Neural progenitor cell (in vitro differentiated cells): ENCODE measurements at regions not wholly inside any gene's neighbourhood (a gene's known extent, or its start where the extent isn't known, plus 50 kb on each side); places are given as distances from the start of the nearest gene placed in this dataset.

ENCODE experiments used
- DNase-seq: peaks from one replicate; pipeline ENCODE4 v3.0.0-alpha.2; 2016; ENCODE audit warnings: low spot score
- H2AFZ ChIP-seq: fragments of 200-600 bp; sonication (generic); replicated peaks from 2 replicates; pipeline ENCODE4 v1.6.1; 2016; ENCODE audit warnings: antibody characterized with exemption
- H3F3A ChIP-seq: fragments of 200-600 bp; sonication (generic); 2 replicates; pipeline ENCODE4 v1.6.1; 2016; ENCODE audit warnings: antibody characterized with exemption, low read depth
- H3K27ac ChIP-seq: fragments of 200-600 bp; sonication (generic); 2 replicates; pipeline ENCODE4 v1.5.1; 2016; ENCODE audit warnings: mild to moderate bottlenecking
- H3K27me3 ChIP-seq: fragments of 200-600 bp; sonication (generic); 2 replicates; pipeline ENCODE4 v1.6.1; 2016; ENCODE audit warnings: mild to moderate bottlenecking, moderate library complexity
- H3K36me3 ChIP-seq: fragments of 200-600 bp; sonication (generic); 2 replicates; pipeline ENCODE4 v1.5.1; 2016
- H3K4me1 ChIP-seq: fragments of 200-600 bp; sonication (generic); 2 replicates; pipeline ENCODE4 v1.6.1; 2016; ENCODE audit warnings: mixed run types
- H3K4me2 ChIP-seq: fragments of 200-600 bp; sonication (generic); 2 replicates; pipeline ENCODE4 v1.6.1; 2016
- H3K4me3 ChIP-seq: fragments of 200-600 bp; sonication (generic); 2 replicates; pipeline ENCODE4 v1.5.1; 2016
- H3K79me2 ChIP-seq: fragments of 200-600 bp; sonication (generic); 2 replicates; pipeline ENCODE4 v1.6.1; 2016; ENCODE audit warnings: low read depth
- H3K9ac ChIP-seq: fragments of 200-600 bp; sonication (generic); 2 replicates; pipeline ENCODE4 v1.6.1; 2016
- H3K9me3 ChIP-seq: fragments of 200-600 bp; sonication (generic); 2 replicates; pipeline ENCODE4 v1.5.1; 2016; ENCODE audit warnings: low read depth
- H4K20me1 ChIP-seq: fragments of 200-600 bp; sonication (generic); 2 replicates; pipeline ENCODE4 v1.6.1; 2016; ENCODE audit warnings: low read depth
- H3K27ac Mint-ChIP-seq: 3 replicates; pipeline ENCODE4 v1.8.0; 2021; ENCODE audit warnings: mixed read lengths
- H3K27me3 Mint-ChIP-seq: 2 replicates; pipeline ENCODE4 v1.8.0; 2022; ENCODE audit warnings: low read depth, mild to moderate bottlenecking, inconsistent platforms, moderate library complexity, mixed read lengths; ENCODE audit not compliant: insufficient read depth
- H3K36me3 Mint-ChIP-seq: 3 replicates; pipeline ENCODE4 v1.8.0; 2021; ENCODE audit warnings: mixed read lengths
- H3K4me1 Mint-ChIP-seq: 3 replicates; pipeline ENCODE4 v1.8.0; 2021; ENCODE audit warnings: mixed read lengths
- H3K4me3 Mint-ChIP-seq: 3 replicates; pipeline ENCODE4 v1.8.0; 2021; ENCODE audit warnings: mild to moderate bottlenecking, moderate library complexity, mixed read lengths
- H3K9me3 Mint-ChIP-seq: 3 replicates; pipeline ENCODE4 v1.8.0; 2020; ENCODE audit warnings: mixed read lengths
- CTCF ChIP-seq: fragments of 200-600 bp; sonication (generic); IDR thresholded peaks from 2 replicates; pipeline ENCODE4 v1.5.1; 2017; ENCODE audit warnings: antibody characterized with exemption, mild to moderate bottlenecking
- EZH2 ChIP-seq: fragments of 200-600 bp; sonication (generic); IDR thresholded peaks from 2 replicates; pipeline ENCODE4 v1.6.1; 2017; ENCODE audit warnings: antibody characterized with exemption, mild to moderate bottlenecking, moderate library complexity
- EZH2phosphoT487 ChIP-seq: fragments of 200-600 bp; sonication (generic); IDR thresholded peaks from 2 replicates; pipeline ENCODE4 v1.6.1; 2017; ENCODE audit warnings: antibody characterized with exemption

GRCh38 chr7:33853361-33854062 lies 51.8 kb upstream of the BMPER start:
- no peaks in the 10 kb centered on the region for H3K27me3 ChIP-seq
- H3K4me1 Mint-ChIP-seq: no peaks in the 10 kb centered on the region
- no peak overlapping the region for H3K27ac ChIP-seq
- H3K27ac Mint-ChIP-seq: no peak overlapping the region
- H3K79me2 ChIP-seq: no peaks in the 10 kb centered on the region
- TF ChIP-seq CTCF (no peak), EZH2 (no peak)
- H4K20me1 ChIP-seq: no peaks in the 10 kb centered on the region
- no peak overlapping the region for H3K4me2 ChIP-seq
- H3K36me3 Mint-ChIP-seq: no peaks in the 10 kb centered on the region
- H3K4me3 ChIP-seq: no peak overlapping the region
- no peak overlapping the region for H3K9ac ChIP-seq
- H3K4me3 Mint-ChIP-seq: no peak overlapping the region
- DNase-seq: no peak
- H3K9me3 ChIP-seq: no peaks in the 10 kb centered on the region
- no peak overlapping the region for H2AFZ ChIP-seq
- no peaks in the 10 kb centered on the region for H3K4me1 ChIP-seq
- no peaks in the 10 kb centered on the region for H3F3A ChIP-seq
- H3K27me3 Mint-ChIP-seq: peaks cover 4% of the 10 kb centered on the region
- H3K9me3 Mint-ChIP-seq: no peaks in the 10 kb centered on the region
- no peaks in the 10 kb centered on the region for H3K36me3 ChIP-seq

- H2AFZ ChIP-seq: no peak overlapping the region
- DNase-seq: no peak
- H3K36me3 Mint-ChIP-seq: no peaks in the 10 kb centered on the region
- no peak overlapping the region for H3K27ac ChIP-seq
- no peaks in the 10 kb centered on the region for H3F3A ChIP-seq
- H4K20me1 ChIP-seq: no peaks in the 10 kb centered on the region
- H3K9me3 Mint-ChIP-seq: no peaks in the 10 kb centered on the region
- peaks cover 4% of the 10 kb centered on the region for H3K27me3 Mint-ChIP-seq
- no peak overlapping the region for H3K4me2 ChIP-seq
- no peaks in the 10 kb centered on the region for H3K4me1 ChIP-seq
- no peak for TF ChIP-seq CTCF
- TF ChIP-seq EZH2: no peak
- TF ChIP-seq EZH2phosphoT487: no peak
- no peaks in the 10 kb centered on the region for H3K36me3 ChIP-seq
- no peak overlapping the region for H3K4me3 Mint-ChIP-seq
- H3K4me1 Mint-ChIP-seq: no peaks in the 10 kb centered on the region
- H3K4me3 ChIP-seq: no peak overlapping the region
- H3K27ac Mint-ChIP-seq: no peak overlapping the region
- no peaks in the 10 kb centered on the region for H3K27me3 ChIP-seq
- H3K9me3 ChIP-seq: no peaks in the 10 kb centered on the region
- H3K9ac ChIP-seq: no peak overlapping the region
- H3K79me2 ChIP-seq: no peaks in the 10 kb centered on the region
Observed at GRCh38 chr7:33854178-33854577, 51.2 kb upstream of the BMPER start.

- Histone ChIP-seq H3K4me3 (no peak overlapping the region), H2AFZ (no peak overlapping the region), H3K79me2 (no peaks in the 10 kb centered on the region), H3K36me3 (no peaks in the 10 kb centered on the region), H3K9ac (no peak overlapping the region), H4K20me1 (no peaks in the 10 kb centered on the region), H3K4me2 (no peak overlapping the region), H3F3A (no peaks in the 10 kb centered on the region), H3K9me3 (no peaks in the 10 kb centered on the region), H3K4me1 (no peaks in the 10 kb centered on the region), H3K27ac (no peak overlapping the region), H3K27me3 (no peaks in the 10 kb centered on the region)
- Mint-ChIP-seq H3K27me3 (peaks cover 4% of the 10 kb centered on the region), H3K4me1 (no peaks in the 10 kb centered on the region), H3K27ac (no peak overlapping the region), H3K4me3 (no peak overlapping the region), H3K9me3 (peaks cover 4% of the 10 kb centered on the region), H3K36me3 (no peaks in the 10 kb centered on the region)
- no peak for TF ChIP-seq EZH2
- TF ChIP-seq CTCF: no peak
- no peak for TF ChIP-seq EZH2phosphoT487
- DNase-seq: no peak
Observed at GRCh38 chr7:33854801-33855350, 50.5 kb upstream of the BMPER start.
